CD4-positive, alpha-beta T cell treated with Interleukin-15 for 1 hour (primary cell): ENCODE measurements at regions not wholly inside any gene's neighbourhood (a gene's known extent, or its start where the extent isn't known, plus 50 kb on each side); places are given as distances from the start of the nearest gene placed in this dataset.

Source experiments
- DNase-seq: peaks from one replicate; pipeline ENCODE4 v3.0.0-alpha.2; 2020

DNA sequence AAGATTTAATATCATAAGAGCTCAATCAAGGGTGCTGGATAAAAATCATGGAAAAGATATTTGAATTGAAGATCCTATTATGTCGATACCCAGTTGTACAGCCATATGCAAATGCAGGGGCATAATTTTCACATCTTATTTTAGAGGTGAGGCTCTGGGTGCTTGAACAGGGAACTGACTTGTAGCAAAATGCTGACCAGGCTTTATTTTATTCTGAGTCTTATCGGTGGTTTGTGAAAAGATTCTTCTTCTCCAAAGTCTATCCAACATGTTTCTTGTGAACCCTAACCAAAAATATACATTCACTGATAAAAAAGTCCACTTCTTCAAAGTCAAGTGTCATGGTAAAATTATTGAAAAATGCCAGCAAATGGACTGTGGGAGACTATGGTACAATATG, 475.5 kb upstream of the NEGR1 start:
- no peak for DNase-seq

- DNase-seq = no peak
Measured at GRCh38 chr1:72745413-72745812, 463.1 kb upstream of the NEGR1 start.

- no peak for DNase-seq
Measured at GRCh38 chr1:72734415-72734814, 452.1 kb upstream of the NEGR1 start.

- DNase-seq = no peak
Measured at GRCh38 chr1:72724951-72725861, 442.9 kb upstream of the NEGR1 start.

- no peak for DNase-seq
Measured at GRCh38 chr1:72705921-72706320, 423.6 kb upstream of the NEGR1 start.

- no peak for DNase-seq
Measured at GRCh38 chr1:72704841-72705477, 422.6 kb upstream of the NEGR1 start.

GRCh38 chr1:72697410-72697809, 415.1 kb upstream of the NEGR1 start:
- no peak for DNase-seq

GRCh38 chr1:72693899-72694298, 411.6 kb upstream of the NEGR1 start:
- DNase-seq = no peak

DNA sequence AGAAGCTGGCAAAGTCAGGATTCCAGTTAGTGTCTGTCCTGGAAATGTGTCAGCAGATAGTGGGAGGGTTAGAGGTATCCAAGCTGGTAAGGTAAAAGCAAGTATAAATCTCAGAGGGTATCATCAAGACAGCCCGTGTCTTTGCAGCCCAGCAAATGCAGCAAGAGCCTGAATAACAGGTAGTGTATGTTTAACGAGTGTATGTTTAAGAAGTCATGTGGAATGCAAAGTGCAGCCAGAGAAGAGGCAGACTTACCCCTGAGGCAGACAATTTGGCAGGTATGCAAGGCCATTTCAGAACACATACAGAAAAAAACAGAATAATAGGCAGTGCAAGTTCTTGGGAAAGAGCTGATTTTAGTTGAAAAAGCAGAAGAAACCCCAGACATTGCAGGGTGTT, 411.0 kb upstream of the NEGR1 start:
- no peak for DNase-seq

DNA sequence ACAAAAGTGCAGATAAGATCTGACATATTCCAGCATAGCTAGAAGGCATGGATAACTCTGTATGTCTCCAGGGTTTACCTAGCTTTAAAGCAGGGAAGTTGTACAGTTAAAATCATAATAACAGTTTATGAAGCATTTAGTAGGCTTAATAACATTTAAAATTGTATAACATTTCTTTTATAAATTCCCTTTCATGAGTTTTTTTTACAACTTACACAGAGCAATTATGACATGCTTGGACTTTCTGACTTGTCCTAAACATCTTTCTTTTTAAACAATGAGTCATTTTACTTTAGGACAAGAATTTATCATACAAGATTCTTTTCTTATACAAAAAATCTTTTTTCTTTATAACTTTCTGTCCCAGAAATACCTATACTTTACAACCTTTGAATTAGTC, 408.5 kb upstream of the NEGR1 start:
- no peak for DNase-seq

GRCh38 chr1:72678683-72679082, 396.3 kb upstream of the NEGR1 start:
- DNase-seq = no peak

- no peak for DNase-seq
Measured at GRCh38 chr1:72670902-72671301, 388.6 kb upstream of the NEGR1 start.

GRCh38 chr1:72662918-72663317, 380.6 kb upstream of the NEGR1 start:
- DNase-seq = no peak

GRCh38 chr1:72650843-72651435, 368.6 kb upstream of the NEGR1 start:
- no peak for DNase-seq

GRCh38 chr1:72649991-72650390, 367.7 kb upstream of the NEGR1 start:
- no peak for DNase-seq

- DNase-seq = no peak
Measured at GRCh38 chr1:72649211-72649888, 367.0 kb upstream of the NEGR1 start.

- DNase-seq = no peak
Measured at GRCh38 chr1:72648465-72648864, 366.1 kb upstream of the NEGR1 start.

GRCh38 chr1:72643142-72643541, 360.8 kb upstream of the NEGR1 start:
- no peak for DNase-seq

- DNase-seq = no peak
Measured at GRCh38 chr1:72637593-72637992, 355.3 kb upstream of the NEGR1 start.

DNA sequence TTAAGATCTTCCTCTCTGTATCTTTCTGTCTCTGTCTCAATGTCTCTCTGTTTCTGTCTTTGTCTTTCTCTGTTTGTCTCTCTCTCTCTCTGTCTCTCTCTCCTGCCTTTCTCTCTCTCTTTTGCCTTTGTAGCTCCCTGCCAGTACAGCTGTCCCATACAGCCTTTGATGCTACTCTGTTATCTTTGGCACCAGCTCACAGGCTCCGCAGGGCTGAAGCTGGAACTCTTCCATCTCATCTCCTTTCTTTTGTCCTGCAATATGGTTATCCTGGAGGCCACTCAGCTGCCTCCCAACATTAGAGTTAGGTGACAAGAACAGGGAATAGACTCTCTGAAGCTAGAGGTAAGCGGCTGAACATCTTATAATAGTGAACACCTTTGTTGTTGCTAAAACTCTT, 354.3 kb upstream of the NEGR1 start:
- DNase-seq = no peak

DNA sequence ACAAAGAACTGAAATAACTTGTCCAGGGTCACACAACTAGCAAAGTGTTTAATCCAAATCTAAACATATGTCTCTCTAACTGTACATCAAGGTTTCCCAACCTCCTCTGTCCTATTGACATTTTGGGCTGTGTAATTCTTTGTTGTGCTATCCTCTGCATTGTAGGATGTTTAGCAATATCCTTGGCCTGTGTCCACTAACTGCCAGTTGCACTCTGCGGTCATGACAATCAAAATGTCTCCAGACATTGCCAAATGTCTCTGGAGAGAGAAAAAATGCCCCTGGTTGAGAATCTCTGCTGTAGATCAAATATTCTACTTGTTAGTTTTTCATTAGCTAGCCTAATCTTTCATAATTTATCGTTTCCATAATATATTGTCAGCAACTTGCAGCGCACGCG, 353.4 kb upstream of the NEGR1 start:
- no peak for DNase-seq

- no peak for DNase-seq
Measured at GRCh38 chr1:72634946-72635345, 352.6 kb upstream of the NEGR1 start.

- DNase-seq = no peak
Measured at GRCh38 chr1:72631449-72631848, 349.1 kb upstream of the NEGR1 start.

DNA sequence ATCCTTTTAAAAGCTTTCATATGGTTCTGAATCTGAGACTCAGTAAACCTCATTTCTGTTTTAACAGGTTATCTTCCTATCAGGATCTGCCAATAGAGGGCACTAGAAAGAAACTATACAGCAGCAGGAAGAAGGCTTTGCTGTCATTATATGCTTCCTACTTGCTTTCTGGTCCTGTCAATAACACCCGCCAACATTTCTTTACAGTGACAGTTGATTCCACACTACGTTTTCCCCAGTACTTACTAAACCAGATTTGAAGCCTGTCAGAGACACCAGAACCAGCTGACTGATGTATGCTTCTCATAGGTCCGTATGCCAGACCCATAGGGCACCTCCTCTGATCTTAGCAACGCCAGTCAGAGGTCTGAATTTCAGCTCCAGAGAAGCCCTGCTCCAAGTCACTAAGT, 341.0 kb upstream of the NEGR1 start:
- DNase-seq = no peak
